ENCODE measurements at regions not wholly inside any gene's neighbourhood (a gene's known extent, or its start where the extent isn't known, plus 50 kb on each side); places are given as distances from the start of the nearest gene placed in this dataset.

- TF ChIP-seq CTCF (IDR thresholded peaks at IDR 0.05; ENCODE audit: low read depth, low read length, missing input control) (no peak), RAD21 (IDR thresholded peaks at IDR 0.05) (no peak), ATF3 (IDR thresholded peaks at IDR 0.05) (no peak)
- TF ChIP-seq, protein P1, sequence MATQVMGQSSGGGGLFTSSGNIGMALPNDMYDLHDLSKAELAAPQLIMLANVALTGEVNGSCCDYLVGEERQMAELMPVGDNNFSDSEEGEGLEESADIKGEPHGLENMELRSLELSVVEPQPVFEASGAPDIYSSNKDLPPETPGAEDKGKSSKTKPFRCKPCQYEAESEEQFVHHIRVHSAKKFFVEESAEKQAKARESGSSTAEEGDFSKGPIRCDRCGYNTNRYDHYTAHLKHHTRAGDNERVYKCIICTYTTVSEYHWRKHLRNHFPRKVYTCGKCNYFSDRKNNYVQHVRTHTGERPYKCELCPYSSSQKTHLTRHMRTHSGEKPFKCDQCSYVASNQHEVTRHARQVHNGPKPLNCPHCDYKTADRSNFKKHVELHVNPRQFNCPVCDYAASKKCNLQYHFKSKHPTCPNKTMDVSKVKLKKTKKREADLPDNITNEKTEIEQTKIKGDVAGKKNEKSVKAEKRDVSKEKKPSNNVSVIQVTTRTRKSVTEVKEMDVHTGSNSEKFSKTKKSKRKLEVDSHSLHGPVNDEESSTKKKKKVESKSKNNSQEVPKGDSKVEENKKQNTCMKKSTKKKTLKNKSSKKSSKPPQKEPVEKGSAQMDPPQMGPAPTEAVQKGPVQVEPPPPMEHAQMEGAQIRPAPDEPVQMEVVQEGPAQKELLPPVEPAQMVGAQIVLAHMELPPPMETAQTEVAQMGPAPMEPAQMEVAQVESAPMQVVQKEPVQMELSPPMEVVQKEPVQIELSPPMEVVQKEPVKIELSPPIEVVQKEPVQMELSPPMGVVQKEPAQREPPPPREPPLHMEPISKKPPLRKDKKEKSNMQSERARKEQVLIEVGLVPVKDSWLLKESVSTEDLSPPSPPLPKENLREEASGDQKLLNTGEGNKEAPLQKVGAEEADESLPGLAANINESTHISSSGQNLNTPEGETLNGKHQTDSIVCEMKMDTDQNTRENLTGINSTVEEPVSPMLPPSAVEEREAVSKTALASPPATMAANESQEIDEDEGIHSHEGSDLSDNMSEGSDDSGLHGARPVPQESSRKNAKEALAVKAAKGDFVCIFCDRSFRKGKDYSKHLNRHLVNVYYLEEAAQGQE (IDR thresholded peaks at IDR 0.05) = no peak
These were observed 107.9 kb downstream of the LMO4 start for GRCh38 chr1:87436534-87436933.
